Putamen (tissue), 1 donor: ENCODE measurements at regions not wholly inside any gene's neighbourhood (a gene's known extent, or its start where the extent isn't known, plus 50 kb on each side); places are given as distances from the start of the nearest gene placed in this dataset.
"Not testable (repeated sequence)": the region's sequence is repeated elsewhere in the genome, so short reads cannot be mapped to it uniquely, and the experiment has no call there.

ENCODE experiments used
- DNase-seq: peaks from one replicate; pipeline ENCODE4 v3.0.0-alpha.2; 2016; ENCODE audit warnings: low spot score

DNA sequence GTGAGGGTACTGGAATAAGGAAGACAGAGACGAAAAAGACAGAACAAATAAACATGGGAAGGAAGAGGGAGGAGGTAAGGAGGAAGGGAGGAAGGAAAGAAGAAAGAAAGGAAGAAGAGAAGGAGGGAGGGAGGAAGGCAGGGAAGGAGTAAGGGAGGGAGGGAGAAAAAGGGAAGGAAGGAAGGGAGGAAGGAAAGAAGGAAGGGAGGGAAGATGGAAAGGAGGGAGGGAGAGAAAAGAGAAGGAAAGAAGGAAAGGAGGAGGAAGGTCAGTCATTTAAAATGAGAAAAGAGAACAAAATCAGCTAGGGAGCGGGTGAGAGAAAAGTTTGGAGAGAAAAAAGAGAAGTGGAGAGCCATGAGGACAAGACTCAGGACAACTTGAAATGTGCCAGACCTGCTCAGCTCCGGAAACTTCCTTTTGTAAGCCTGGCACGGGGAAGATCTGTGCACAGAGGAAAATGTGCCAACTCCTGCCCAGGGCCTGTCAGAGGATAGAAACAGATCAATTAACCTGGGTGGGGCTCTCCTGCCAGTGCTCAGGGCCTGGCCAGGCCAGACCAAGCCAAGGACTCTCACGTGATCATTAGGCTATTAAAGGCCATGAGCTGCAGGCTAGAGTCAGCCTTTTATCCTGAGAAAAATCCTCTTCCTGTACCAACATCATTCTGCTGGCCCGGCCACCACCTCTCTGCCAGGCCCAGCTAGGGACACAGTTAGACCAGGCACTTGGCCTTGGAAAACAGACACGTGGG lies 50.1 kb upstream of the BCL6 start:
- DNase-seq = no peak

DNA sequence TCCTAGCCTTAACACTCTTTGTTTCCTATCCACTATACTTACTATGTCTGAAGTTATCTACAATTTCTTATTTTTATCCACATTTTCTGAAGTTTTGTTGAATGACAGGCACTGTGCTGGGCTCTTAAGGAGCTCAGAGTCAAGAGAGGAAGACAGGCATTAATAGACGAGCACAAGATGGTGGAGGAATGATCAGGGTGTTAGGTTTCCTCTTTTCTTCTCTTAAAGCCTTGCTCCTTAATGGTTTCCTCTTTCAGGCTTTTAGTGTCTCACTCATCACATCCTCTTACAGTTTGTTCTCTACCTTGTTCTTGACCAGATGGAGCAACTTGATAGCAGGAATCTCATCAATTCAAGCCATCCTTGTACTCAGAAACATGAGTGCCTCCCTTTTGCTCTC lies 52.9 kb upstream of the BCL6 start:
- DNase-seq = no peak

DNA sequence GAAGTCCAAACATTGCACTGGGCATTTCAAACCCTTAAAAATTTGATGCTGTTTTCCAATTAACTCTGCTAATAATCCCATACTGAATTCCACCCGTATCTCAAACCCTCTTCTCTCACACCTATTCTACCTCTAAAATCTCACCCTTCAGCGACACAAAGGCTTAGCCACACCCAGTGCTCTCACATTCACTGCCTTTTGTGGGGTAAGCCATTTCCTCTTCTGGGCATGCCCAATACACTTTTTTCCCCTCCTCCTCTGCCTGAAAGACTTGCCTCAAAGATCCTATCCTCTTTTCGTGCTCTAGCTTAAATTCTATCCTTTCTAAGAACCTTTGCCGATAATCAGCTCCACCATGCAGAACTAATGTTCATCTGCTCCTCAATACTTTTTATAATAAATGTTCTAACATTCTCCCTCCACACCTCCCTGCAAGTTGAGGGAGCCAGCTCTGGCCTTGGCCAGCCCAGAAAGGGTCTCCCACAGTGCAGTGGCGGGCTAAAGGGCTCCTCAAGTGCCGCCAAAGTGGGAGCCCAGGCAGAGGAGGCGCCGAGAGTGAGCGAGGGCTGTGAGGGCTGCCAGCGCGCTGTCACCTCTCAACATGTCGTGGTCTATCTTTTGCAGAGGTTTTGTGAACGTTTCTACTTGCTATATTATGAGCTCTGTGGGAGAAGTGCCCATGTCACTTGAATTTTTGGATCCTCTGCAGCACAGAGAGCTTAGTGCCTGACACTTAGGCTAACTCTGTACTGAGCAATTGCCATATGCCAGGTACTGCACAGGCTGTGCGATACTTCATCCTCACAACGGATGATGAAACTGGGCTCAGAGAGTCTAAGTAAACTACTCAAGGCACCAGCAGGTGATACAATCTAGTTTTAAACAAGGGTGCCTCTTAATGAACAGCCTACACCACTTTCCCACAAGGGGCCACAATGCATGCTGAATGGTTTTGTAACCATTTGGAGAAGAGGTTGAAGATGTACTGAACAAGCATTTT lies 53.6 kb upstream of the BCL6 start:
- no peak for DNase-seq

DNA sequence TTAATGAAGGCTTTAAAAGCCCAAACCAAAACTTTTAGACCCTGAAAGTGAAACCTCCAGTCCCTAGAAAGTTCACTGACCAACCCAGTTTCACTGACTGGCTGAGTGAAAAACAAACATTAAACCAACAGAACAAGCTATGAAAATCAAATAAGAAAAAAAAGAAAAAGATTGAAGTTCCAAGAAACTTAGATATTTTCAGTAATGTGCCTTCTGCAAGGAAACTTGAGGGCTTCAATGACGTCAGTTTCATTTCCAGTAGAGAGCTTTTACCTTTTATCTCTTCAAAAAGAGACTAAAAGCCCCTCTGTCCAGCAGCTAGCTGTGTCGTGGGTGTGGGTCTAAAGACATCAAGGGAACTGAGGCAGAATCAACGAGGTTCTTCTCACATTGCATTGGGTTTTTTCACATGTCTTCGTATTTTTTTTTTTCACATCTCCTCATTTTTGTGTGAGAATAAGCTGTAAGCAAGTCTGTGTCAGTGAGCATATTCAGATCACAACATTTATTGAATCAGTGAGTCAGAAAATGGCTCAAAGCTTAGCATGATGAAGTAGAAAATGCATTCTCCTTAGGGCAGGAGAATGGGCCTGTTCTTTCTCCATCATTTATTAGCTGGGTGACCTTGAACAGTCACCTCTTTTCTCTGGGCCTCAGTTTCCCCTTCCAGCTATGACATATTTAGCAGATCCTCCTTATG lies 54.8 kb upstream of the BCL6 start:
- DNase-seq = no peak

DNA sequence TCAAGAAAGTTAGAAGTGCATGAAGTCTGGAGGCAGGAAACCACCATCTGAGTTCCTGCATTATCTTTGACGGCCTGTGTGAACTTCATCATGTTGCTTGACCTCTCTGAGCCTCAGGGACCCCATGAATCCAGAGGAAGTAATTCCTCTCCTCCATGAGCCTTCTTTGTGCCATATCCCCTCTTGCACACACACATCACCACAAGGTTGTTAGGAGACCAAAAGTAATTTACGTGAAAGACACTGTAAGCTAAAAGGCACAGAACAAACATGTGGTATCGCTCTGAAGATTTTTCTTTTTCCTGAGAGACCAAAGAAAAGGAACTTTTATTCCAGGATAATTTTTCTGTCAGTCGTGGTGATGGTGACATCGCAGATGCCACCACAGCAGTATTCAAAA lies 55.9 kb upstream of the BCL6 start:
- no peak for DNase-seq

DNA sequence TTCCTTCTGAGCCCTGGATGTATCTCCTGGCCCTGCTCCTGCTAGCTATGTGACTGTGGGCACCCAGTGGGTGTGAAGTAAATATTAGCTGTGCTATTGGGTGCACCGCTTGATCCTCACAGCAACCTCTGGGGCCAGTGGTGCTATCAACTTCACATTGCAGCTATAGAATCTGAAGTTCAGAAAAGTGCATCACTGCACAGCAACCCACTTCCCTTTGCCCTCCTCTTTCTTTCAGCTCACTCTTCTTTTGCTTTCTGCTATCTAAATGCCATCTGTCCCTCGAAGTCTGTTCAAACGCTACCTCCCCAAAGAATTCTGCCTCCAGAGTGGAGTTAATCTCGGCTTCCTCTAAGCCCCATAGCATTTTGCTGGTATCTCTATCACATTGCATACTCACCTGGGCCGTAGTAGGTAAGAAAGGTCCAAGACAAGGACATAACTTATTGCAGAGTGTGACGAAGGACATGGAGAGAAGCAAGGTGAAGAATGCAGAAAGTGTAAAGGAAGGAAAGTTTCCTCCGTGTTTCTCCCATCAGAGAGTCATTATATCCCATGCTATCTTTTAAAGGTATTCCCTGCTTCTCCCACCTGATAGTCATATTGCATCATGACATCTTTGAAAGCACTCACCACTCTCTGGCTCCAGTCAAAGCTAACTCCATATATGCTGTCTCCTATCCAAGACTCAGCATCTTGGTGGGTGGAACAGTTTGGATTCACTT lies 57.1 kb upstream of the BCL6 start:
- DNase-seq = no peak

DNA sequence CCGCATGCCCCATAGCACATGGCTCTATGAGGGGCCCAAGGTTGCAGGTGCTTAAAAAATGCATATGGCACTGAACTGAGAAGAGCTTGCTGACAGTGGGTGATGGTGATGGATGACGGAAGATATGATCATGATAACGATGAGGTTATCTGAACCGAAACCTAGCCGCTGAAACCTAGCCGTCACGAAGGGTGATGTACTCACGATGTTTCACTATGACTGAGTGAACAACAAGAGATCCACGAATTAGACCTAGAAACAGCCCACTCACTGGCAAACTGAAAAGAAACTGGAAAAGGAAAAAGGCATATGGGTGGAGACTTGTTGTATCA lies 57.6 kb upstream of the BCL6 start:
- DNase-seq = no peak

DNA sequence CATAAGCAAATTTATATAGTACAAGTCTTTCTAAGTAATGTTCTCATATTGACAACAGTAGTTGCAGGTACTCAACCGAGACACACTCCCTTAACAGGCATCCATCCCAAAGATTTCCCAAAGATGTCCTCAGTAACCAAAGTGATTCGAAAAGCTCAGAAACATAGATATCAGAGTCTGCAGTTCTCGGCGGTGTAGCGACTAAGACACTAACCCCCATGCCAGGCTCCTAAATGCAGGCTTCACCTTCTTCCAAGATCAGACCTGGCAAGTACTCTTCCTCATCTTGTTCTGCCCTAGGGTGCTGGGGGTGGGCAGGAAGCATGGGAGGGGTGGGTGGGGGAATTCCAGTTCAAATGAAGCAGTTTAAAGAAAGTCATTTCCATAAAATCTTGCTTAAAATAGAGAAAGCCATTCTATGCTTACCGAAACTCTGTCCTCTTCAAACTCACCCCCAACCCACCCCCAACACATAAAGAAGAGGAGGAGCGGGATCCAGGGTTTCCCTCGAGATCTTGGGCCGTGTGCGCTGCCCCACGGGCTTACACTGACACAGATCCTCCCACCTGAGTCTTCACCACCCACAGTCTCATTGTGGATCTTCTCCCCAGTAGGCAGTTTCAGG lies 59.0 kb upstream of the BCL6 start:
- DNase-seq = no peak

DNA sequence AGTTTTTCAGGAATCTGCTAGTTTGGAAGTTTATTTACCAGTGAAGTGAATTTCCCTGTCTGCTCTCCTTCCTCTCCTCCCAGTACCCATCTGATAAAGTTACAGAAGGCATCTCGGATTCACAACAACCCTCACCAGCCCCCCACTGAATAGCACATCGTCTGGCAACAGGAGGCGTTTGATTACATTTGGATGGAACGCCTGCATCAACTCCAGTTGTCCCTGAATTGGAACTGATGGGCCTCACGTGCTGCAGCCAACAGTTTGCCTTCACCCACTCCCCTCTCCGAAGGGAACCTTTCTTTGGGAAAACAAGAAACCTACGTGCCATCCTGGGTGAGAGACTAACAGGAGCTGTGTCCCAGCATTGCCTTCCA lies 59.5 kb upstream of the BCL6 start:
- DNase-seq = no peak

DNA sequence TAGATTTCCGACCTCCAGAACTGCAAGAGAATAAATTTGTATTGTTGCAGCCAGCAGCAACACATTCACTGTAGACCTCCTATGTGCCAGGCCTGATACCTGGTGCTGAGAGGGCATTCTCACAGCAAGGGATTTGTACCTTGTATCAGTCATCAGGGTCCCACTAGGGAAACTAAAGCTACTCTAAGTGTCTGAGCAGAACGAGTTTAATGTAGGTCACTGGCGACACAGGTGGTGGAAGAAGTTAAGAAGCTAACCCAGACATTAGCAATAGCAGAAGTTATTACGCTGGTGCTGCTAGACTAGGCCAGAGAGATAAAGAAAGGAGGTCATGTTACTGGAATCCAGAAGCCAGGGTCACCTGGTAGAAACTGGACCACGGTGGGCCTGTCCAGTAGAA lies 60.5 kb upstream of the BCL6 start:
- no peak for DNase-seq

DNA sequence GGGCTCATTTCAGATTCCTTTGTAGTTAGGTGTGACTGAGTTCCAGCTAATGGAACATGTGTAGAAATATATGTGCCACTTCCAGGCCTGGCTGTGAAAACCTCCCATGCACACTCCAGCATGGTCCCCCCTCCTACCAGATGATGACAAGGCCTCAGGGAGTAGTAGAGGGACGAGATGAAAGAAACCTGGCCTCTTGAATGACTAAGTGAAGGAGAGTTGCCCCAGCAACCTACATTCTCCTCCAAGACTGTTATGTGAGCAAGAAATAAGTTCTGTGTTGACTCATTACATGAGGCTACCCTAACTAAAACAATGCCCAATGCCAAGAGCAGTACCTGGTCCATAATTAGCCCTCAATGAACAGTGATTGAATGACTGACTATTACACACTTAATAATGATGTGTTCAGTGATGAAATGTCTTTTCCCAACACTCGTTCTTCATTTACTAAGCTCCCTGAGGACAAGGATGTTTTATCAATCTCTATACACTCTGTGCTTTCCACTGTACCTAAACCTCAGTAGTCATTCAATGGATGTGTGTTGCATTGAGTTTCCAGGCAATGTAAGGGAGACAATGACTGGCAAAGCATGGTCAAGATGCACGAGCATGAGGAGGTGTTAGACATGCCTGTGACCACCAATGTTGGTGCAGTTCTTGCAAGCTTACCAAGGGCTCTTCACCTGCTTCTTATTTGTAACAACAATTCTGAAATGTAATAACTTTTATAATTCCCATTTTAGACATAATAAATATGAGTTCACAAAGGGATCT lies 62.0 kb upstream of the BCL6 start:
- no peak for DNase-seq

DNA sequence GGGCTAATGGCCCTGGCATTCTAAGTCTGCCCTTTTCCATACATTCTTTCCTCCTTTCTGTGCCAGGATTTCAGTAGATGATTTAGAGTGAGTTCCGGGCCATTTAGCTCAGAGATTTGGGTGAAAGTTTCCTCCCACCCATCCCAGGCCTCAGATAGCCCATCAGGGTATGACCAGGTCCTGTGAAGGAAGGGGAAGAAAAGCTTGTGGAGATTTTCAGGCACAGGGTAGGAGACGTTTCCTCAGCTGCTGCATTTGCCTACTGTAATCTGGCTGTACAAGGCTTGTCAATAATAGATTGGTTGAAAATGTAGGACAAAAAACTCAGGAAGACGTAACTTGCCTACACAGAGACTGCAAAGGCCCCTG lies 63.2 kb upstream of the BCL6 start:
- DNase-seq = no peak

DNA sequence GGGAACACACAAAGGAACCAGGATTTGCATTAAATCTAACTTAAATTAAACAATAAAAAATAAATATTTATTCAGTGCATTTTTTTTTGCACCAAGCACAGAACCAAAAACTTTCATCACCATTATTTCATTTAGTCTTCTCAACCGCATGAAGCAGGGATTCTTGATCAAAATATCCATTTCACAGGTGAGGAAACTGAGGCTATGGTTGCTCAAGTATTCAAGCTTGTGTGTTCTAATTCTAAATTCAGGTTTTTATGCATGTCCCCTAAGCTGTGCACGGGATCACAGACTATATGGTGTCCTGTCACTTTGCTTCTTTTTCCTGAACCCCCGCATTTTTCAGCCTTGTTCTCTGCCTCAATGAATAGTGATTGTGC lies 64.3 kb upstream of the BCL6 start:
- DNase-seq = no peak

DNA sequence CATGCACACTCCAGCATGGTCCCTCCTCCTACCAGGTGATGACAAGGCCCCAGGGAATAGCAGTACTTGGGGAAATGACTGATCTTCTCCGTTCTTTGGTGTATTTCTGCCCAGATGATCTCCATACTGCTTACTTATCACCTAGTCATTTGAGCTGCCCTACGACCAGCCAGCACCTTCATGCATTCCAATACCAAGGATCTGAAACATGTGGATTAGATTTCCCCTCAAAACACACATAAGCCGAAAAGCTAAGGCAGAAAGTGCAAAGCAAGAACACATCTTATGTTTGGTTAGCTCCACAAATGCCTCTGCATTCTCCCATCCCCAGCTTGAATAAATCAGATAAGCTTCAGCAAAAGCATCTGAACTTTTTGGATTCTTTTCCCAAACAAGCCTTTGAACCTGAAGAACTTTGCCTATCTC lies 64.8 kb upstream of the BCL6 start:
- DNase-seq = no peak

DNA sequence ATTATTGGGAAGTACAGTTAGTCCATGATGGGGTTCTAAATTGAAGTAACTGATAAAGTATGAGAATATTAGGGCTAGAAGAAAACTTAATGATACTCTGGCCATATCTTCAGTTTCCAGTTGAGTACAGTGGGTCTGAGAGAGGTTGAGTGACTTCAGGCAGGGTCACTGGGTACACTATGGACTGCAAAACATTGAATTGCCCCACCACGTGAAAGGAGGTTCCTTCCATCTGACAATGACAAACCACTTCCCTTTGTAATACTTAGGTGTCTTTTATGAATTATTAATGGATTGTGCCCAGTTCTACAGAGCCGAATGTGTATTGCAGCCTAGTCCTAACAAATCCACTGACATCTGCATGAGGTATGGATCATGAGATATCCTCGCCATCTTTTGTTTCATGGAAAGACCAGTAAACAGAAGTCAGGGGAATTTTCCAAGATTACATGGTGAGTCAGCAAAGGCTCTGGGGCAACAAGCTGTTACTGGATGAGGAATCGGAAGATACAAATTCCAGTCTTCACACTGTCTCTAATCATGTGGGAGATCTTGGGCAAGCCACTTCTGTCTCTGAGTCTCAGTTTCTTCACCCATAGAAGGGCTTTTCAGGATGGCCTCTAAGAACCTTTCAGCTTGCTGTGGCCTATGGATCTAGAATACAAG lies 66.5 kb upstream of the BCL6 start:
- DNase-seq = no peak

DNA sequence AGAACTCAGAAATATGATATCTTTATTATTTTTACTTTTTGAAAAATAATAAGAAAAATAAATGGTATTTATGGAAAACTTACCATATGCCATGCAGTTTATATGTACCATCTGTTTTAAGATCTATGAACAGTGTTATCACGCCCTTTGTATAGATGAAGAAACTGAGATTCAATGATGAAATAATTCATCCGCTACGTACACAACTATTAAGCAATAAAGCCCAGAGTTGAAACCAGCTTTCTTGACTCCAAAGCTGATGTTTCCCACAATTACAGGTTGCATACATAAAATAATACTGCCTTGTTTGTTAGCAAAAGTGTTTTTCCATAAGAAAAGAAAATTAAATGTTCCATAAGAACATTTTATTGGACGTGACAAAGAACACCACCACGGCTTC lies 67.2 kb upstream of the BCL6 start:
- DNase-seq = no peak

DNA sequence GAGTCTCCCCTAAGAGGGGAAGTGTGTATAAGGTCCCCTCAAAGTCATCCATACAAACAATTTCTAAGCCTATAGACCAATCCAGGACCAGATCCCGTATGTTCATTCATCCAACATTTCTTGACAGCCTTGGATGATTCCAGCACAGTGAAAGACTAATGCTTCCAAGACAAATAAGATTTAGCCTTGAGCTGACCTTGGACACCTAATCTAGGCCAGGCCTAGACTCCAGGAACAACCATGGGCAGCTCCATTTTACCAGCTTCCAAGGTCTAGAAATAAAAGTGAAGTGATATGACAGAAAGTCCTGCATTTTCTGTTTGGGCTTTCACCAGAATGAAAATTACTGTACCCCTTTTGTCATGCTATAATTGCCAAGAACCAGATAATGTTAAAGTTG lies 67.9 kb upstream of the BCL6 start:
- no peak for DNase-seq

DNA sequence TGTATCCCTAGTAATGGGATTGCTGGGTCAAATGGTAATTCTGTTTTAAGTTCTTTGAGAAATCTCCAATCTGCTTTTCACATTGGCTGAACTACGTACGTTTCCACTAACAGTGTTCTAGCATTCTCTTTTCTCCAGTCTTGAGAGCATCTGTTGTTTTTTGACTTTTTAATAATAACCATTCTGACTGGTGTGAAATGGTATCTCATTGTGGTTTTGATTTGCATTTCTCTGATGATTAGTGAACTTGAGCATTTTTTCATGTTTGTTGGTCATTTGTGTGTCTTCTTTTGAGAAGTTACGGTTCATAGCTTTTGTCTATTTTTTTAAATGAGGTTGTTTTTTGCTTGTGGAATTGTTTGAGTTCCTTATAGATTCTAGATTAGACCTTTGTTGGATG lies 72.5 kb upstream of the BCL6 start:
- DNase-seq = not testable (repeated sequence)

DNA sequence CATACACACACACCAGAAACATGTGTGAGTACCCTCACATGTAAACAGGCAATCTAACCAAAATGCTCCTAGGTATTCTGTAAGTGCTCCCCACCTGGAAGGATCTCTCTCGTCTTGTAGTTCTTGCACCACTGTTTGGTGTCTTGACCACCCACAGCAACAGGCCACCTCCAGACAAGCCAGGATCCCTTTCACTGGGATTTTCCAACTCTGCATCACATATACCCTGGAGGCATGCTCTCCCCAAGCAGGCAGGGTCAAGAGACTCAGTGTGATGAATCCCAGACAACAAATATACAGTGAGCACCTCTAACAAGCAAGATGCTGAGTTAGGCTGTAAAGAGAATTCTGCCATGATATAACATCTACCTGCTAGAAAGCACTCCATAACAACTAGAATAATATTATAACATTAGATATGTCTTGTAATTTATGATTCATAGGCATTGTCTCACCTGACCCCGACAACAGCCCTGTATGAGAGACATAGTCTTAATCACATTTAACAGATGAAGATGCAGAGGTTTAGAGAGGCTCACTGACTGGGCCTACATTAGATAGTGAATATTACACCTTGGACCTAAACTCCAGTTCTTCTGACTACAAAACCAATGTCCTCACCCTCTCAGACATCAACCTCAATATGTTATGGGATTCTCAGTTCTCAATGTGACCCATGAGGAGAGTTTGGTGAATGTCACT lies 76.5 kb upstream of the BCL6 start:
- DNase-seq = no peak

DNA sequence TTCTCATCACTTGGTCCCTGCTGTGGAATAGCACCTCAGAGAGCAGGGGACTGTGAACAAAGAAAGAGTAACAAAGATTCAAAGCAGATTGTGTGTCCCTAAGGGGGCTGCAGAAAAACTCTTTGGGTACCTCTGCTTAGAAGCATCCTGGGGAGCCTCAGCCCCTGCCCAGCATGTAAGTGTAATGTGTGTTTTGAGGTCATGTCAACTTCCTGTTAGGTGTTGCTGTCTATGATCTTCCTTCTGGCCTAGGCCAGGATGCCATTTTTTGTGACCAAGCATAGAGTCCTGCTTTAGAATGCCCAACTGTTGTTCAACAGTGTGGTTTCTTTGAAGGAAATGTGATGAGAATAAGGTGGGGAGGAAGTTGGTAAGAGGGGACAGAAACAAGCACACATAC lies 77.1 kb upstream of the BCL6 start:
- no peak for DNase-seq
